ENCODE measurements at regions not wholly inside any gene's neighbourhood (a gene's known extent, or its start where the extent isn't known, plus 50 kb on each side); places are given as distances from the start of the nearest gene placed in this dataset.

GRCh38 chr2:42980764-42981416, 188.5 kb upstream of the HAAO start:
- intact Hi-C loops (cut with DNase I; ENCODE audit: low total_unique reads) = no loop called here
- TF ChIP-seq CTCF (IDR thresholded peaks at IDR 0.05) (no peak), POLR2A (IDR thresholded peaks at IDR 0.05) (no peak)
- no peak overlapping the region for H3K4me3 ChIP-seq
- DNase-seq = peak in 1 of 2 donors; percentile 3
- H3K27ac ChIP-seq = no peak overlapping the region
- no peaks in the 10 kb centered on the region for H3K36me3 ChIP-seq
- H3K27me3 ChIP-seq = no peaks in the 10 kb centered on the region
- no peaks in the 10 kb centered on the region for H3K9me3 ChIP-seq
- H3K4me1 ChIP-seq = no peaks in the 10 kb centered on the region

DNA sequence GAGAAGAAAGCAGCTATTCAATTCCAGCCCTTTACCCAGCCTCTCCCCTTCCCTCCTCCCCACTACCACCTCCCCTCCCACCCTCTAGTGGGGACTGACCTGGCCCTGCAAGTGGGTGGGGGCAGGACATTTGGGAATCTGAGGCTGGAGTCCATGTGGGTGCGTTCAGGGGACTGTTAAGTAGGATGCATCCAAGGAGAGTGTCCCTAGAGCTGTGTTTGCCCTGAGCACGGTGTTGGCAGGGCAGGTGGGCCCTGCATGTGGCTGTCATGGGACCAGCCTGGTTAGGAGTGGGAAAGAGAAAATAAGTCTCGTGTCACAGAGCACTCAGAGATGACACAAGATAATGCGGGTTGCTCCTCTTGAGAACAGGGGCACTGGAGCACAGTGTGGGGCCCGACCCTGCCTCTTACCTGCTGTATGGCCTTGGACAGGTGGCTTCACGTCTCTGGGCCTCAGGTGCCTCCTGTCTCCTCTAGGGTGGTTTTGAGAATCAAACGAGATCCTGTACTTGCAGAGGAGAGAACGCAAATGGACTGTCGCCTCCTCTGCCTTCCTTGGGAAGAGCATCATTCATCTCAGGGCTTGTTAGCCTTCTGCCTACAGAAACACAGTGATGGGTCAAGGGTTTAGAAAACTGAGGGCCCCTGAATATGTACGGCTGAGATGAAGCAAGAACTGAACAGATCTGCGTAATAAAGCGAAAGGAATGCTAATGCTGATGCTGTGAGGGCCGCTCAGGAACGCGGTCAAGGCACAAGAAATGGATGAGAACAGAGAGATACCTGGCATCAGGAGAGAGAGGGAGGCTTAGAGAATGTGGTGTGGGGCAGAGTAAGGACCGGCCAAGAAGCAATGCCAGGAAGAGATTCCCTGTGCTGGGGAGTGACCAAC, 187.7 kb upstream of the HAAO start:
- Histone ChIP-seq H3K27me3 (no peaks in the 10 kb centered on the region), H3K36me3 (no peaks in the 10 kb centered on the region), H3K9me3 (no peaks in the 10 kb centered on the region), H3K4me1 (no peaks in the 10 kb centered on the region), H3K27ac (no peak overlapping the region), H3K4me3 (no peak overlapping the region)
- intact Hi-C loops (cut with DNase I; ENCODE audit: low total_unique reads) = loop anchor here (5.0 kb wide), 1 partner anchor 242 kb away; no protein-coding TSS in a partner anchor
- DNase-seq = peak in 1 of 2 donors; percentile 15
- TF ChIP-seq CTCF (IDR thresholded peaks at IDR 0.05) (no peak), POLR2A (IDR thresholded peaks at IDR 0.05) (no peak)

DNA sequence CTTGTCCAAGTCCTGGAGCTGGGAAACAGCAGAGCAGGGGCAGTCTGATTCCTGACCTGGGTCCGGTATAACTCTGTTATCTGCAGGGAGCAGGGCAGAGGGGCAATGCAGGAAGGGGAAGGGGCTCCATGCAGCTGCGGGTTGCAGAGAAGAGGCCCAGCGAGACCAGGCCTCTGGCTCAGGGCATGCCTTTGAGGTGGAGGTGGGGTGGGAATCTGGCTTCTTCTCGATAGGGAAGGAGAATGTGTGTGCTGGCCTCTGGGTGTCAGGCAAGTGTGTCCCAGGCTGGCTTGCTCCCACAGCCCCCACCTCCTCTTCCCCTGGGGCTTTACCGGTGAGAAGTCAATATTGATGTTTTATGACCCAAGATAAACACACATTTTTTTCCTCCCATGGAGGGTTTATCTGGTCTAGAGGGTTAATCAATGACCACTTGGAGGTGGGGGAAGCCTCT, 187.1 kb upstream of the HAAO start:
- TF ChIP-seq CTCF (IDR thresholded peaks at IDR 0.05) = no peak
- TF ChIP-seq POLR2A (IDR thresholded peaks at IDR 0.05) = no peak
- Histone ChIP-seq H3K4me3 (no peak overlapping the region), H3K36me3 (no peaks in the 10 kb centered on the region), H3K4me1 (peaks cover 0 to 5% of the 10 kb centered on the region in 2 donors), H3K27me3 (no peaks in the 10 kb centered on the region), H3K9me3 (no peaks in the 10 kb centered on the region), H3K27ac (no peak overlapping the region)
- intact Hi-C loops (cut with DNase I; ENCODE audit: low total_unique reads) = loop anchor here (5.0 kb wide), 1 partner anchor 243 kb away; no protein-coding TSS in a partner anchor
- peak in 1 of 2 donors; percentile 6 for DNase-seq

GRCh38 chr2:42978887-42979415, 186.6 kb upstream of the HAAO start:
- Histone ChIP-seq H3K27me3 (no peaks in the 10 kb centered on the region), H3K9me3 (no peaks in the 10 kb centered on the region), H3K4me1 (peaks cover 0 to 6% of the 10 kb centered on the region in 2 donors), H3K4me3 (no peak overlapping the region), H3K36me3 (no peaks in the 10 kb centered on the region), H3K27ac (no peak overlapping the region)
- TF ChIP-seq POLR2A (IDR thresholded peaks at IDR 0.05) (no peak), CTCF (IDR thresholded peaks at IDR 0.05) (no peak)
- DNase-seq = peak in 1 of 2 donors; percentile 6
- intact Hi-C loops (cut with DNase I; ENCODE audit: low total_unique reads) = loop anchor here (5.0 kb wide), 1 partner anchor 243 kb away; no protein-coding TSS in a partner anchor
